GM18502 (cell line): ENCODE measurements at regions not wholly inside any gene's neighbourhood (a gene's known extent, or its start where the extent isn't known, plus 50 kb on each side); places are given as distances from the start of the nearest gene placed in this dataset.

ENCODE experiments used
- ATAC-seq: cut with Tn5 transposase; IDR thresholded peaks from one replicate; pipeline ENCODE4 v1.9.1; 2021; ENCODE audit warnings: mild to moderate bottlenecking; ENCODE audit not compliant: unreplicated experiment, poor library complexity

GRCh38 chr11:127710831-127711230 lies 710.3 kb upstream of the KIRREL3 start:
- no peak for ATAC-seq

DNA sequence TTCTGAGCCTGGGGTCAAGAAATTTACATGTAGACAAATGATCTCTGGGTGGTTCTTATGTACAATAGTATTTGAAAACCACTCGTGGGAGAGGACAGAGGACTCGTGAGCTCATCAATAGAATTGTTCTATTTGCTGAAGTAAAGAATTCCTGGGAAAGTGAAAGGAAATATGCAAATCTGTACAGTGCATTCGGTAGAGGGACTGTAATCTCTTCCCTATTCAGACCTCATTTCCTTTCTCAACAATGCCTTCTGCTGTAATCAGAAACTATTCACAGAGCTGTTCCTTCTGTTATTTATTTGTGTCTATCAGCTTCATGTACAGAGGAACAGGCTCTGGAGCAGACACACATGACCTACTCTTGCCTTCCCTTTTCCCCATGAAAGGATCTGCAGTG lies 709.4 kb upstream of the KIRREL3 start:
- no peak for ATAC-seq

GRCh38 chr11:127693686-127694085 lies 693.1 kb upstream of the KIRREL3 start:
- no peak for ATAC-seq

GRCh38 chr11:127683321-127683720 lies 682.8 kb upstream of the KIRREL3 start:
- no peak for ATAC-seq

- ATAC-seq: no peak
Measured at GRCh38 chr11:127679816-127680545, 679.4 kb upstream of the KIRREL3 start.

- no peak for ATAC-seq
Measured at GRCh38 chr11:127678631-127679030, 678.1 kb upstream of the KIRREL3 start.

- ATAC-seq: no peak
Measured at GRCh38 chr11:127677660-127678425, 677.3 kb upstream of the KIRREL3 start.

DNA sequence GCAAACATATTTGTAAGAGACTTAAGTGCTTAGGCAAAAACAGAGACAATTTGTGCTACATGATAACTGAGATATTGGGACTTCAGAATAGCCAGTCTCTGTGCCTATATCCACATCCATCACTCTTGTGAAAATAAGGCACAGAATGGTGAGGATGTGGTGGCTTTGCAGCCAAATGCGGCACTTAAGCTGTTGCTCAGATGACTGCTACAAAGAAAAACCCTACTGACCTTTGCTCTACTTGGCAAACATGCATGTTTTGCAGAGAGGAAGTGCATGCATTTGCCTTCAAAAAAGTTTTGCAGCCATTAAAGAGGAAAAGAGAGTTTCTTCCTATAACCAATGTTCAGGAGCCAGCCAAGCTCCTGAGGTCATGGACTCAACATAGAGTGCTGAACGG lies 675.0 kb upstream of the KIRREL3 start:
- no peak for ATAC-seq

DNA sequence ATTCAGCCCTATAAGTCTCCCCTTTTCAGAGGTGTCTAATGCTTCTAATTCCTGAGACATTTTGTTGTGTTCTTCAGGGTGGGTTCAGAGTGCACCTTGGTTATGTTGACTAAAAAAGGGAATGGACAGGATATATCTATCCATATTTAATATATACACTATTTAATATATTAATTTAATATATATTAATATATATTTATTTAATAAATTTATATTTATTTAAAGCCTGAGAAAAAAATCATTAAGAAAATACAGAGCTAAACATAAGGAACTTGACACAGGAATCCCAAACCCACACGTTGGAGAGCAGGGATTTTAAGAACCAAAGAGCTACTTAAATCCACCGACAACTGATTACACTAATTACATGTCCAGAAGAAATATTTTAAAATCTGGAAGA lies 674.2 kb upstream of the KIRREL3 start:
- no peak for ATAC-seq

DNA sequence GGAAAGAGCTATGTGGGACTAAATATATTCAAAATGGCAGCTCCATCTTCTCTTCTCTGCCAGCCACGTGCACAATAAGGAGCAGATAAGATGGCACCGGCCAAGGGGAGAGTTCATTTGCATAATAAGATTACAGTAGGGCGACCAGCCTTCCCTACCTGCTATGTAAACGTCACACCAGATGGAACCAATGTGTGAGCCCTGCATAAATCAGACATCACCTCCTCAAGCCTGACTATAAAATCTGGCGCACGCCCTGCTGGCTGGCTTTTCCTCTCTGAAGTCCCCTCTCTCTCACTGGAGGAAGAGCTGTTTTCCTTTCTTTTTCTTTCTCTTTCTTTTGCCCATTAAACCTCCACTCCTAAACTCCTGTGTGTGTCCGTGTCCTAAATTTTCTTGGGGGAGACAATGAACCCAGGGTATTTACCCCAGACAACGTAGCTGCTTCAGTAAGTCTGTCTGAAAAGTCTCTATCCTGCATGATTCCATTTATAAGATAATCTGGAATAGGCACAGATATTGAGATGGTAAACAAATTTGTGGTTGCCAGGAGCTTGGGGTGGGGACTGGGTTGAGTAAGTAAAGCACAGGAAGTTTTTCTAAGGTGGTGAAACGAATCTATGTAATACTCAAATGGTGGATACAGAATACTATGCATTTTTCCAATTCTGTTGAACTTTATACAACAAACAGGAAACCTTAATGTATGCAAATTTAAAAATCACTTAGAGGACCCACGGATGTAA lies 670.0 kb upstream of the KIRREL3 start:
- no peak for ATAC-seq

DNA sequence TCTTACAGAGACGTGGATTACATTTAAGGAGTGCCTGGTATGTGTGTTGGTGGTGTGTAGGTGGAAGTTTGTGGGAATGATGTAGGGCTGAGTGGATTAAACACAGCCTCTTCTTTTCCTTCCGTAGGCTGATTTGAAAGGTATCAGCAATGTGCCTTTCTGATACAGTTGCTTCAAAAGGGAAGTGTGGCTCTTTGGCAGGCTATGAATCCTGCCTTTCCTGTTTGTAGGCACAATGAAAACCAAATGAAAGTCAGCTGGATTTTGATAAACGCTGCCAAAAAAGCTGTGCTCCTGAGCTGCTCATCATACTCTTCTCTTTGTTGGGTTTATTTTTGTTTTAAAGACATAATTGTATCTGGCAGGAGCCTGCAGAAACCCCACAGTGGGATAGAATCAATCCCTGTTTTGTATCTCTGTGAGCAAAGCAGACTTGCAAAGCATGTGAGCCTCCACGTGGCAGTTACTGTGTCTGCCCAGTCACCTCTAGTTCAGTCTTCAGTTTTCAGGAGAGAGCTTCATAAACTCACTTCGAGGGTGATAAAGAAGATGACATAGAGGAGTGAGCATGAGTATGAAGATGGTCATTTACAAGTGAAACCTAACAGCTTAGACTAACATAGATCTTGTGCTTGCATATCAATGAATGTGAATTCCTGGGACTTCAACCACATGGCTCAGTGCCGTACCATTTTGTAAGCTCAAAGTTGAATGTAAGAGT lies 655.7 kb upstream of the KIRREL3 start:
- no peak for ATAC-seq

GRCh38 chr11:127653076-127653475 lies 652.5 kb upstream of the KIRREL3 start:
- ATAC-seq: no peak

DNA sequence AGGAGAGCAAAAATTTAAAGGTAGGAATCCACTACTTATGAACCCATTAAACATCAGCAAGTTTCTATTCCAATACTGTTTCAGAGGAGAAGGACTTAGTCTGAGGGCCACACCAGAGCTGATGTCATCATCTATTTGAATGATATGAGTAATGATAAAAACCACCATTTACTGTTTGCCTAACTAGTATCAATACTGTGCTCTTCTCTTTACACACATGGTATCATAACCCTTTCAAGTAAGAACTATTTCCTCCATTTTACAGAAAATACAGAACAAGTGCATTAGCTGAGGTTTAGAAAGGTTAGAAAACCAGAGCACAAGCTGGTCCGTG lies 651.3 kb upstream of the KIRREL3 start:
- peak; percentile 54 for ATAC-seq

- ATAC-seq: peak; percentile 8
Measured at GRCh38 chr11:127651175-127651887, 650.8 kb upstream of the KIRREL3 start.

- no peak for ATAC-seq
Measured at GRCh38 chr11:127649958-127650357, 649.4 kb upstream of the KIRREL3 start.

DNA sequence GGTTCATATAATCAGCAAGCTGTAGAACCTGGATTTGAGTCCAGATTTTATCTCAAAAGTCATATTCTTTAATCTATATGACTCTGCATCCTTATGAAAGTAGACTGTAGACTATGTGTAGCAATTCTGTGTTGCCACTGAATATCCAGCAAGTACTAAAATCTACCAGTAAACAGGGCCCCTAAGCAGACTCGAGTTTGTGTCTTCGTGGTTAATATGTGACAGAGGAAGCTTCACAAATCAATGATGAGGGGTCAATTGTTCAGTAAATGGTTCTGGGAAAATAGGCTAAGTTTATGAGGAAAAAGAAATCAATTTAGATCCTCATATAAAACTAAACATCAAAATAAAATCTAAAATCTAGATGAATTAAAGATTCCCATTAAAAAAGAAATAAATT lies 648.5 kb upstream of the KIRREL3 start:
- peak; percentile 14 for ATAC-seq

- ATAC-seq: peak; percentile 58
Measured at GRCh38 chr11:127648583-127648982, 648.0 kb upstream of the KIRREL3 start.

- no peak for ATAC-seq
Measured at GRCh38 chr11:127644366-127644765, 643.8 kb upstream of the KIRREL3 start.

DNA sequence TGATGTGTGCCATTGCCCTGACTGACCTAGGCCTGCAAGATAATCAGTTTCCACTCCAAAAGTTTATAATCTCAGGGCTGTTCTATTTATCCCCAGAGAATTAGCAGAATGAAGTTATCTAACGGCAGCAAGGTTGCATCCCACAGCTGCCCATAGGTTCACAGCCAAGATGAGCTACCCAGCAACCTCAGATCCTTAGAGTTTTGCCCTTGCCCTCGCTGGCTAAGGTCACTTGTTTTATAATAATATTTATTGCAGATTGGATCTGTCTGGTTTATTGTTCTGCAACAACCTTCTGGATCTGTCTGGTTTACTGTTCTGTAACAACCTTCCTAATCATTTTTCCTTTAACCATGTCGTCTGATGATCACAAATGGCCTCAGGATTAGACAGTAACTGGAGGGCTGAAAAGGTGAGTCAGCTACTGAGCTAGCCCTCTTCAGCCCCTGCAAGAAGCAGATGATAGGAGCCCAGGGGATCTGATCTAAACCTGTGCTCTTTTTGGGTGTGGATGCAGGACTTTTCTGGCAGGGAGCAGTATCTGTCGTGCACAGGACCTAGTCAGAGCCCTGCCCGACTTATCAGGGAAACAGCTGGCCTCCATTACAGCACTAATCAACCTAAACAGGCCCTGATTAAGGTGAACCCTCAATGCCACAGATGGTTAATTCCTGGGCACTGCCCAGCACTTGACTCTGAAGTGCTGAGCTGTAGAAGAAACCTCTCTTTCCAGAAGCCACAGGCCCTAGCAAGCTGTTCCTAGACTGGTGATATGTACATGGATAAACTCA lies 642.9 kb upstream of the KIRREL3 start:
- ATAC-seq: no peak
